Cardiac muscle cell (in vitro differentiated cells and primary cell): ENCODE measurements at regions not wholly inside any gene's neighbourhood (a gene's known extent, or its start where the extent isn't known, plus 50 kb on each side); places are given as distances from the start of the nearest gene placed in this dataset.

Experiments used
- DNase-seq, 2 donors: peaks; one replicate each; pipeline versions ENCODE4 v3.0.0 to v3.0.0-alpha.2; 2010 to 2017; ENCODE audit warnings: low read depth in 1 of 2, low spot score in 1 of 2
- H3K27ac ChIP-seq: fragments of 200-600 bp; sonication (generic); 2 replicates; pipeline ENCODE4 v1.5.1; 2016
- H3K27me3 ChIP-seq: fragments of 200-600 bp; sonication (generic); 2 replicates; pipeline ENCODE4 v1.6.0; 2016; ENCODE audit warnings: control low read depth
- H3K36me3 ChIP-seq: fragments of 200-600 bp; sonication (generic); 2 replicates; pipeline ENCODE4 v1.5.1; 2016; ENCODE audit warnings: control low read depth
- H3K4me1 ChIP-seq: fragments of 200-600 bp; sonication (generic); 2 replicates; pipeline ENCODE4 v1.8.1; 2017; ENCODE audit warnings: low read depth, mild to moderate bottlenecking, mixed run types
- H3K4me3 ChIP-seq: fragments of 200-600 bp; sonication (generic); 2 replicates; pipeline ENCODE4 v1.5.1; 2016; ENCODE audit warnings: mild to moderate bottlenecking
- H3K9me3 ChIP-seq: fragments of 200-600 bp; sonication (generic); 2 replicates; pipeline ENCODE4 v1.5.1; 2017; ENCODE audit warnings: low read depth, mild to moderate bottlenecking, control low read depth
- TF ChIP-seq, protein P1 (sequence below): IDR thresholded peaks from 2 replicates; pipeline ENCODE4 v1.5.1; 2012; ENCODE audit warnings: low read depth, mild to moderate bottlenecking, low read length

DNA sequence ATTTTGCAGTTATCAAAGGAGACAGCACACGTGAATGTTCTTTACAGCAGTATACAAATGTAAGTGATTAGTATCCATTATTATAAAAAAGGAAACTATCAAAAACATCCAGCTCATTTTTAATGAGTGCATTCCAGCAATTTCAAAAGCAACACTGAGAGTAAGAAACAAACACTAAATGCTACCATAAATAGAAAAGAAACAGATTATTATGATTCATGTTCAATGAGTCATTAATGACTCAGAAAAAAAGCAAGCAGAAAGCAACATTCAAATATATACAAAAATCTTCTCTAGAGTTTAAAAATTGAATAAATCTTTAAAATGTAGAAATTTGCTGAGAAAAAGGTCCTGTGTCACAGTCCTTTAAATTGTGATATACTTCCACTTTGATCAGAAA is 346.5 kb upstream of the FMR1 start:
- Histone ChIP-seq H3K4me1 (no peaks in the 10 kb centered on the region), H3K9me3 (no peaks in the 10 kb centered on the region), H3K27ac (no peak overlapping the region), H3K4me3 (no peak overlapping the region), H3K27me3 (no peaks in the 10 kb centered on the region), H3K36me3 (no peaks in the 10 kb centered on the region)
- TF ChIP-seq, protein P1, sequence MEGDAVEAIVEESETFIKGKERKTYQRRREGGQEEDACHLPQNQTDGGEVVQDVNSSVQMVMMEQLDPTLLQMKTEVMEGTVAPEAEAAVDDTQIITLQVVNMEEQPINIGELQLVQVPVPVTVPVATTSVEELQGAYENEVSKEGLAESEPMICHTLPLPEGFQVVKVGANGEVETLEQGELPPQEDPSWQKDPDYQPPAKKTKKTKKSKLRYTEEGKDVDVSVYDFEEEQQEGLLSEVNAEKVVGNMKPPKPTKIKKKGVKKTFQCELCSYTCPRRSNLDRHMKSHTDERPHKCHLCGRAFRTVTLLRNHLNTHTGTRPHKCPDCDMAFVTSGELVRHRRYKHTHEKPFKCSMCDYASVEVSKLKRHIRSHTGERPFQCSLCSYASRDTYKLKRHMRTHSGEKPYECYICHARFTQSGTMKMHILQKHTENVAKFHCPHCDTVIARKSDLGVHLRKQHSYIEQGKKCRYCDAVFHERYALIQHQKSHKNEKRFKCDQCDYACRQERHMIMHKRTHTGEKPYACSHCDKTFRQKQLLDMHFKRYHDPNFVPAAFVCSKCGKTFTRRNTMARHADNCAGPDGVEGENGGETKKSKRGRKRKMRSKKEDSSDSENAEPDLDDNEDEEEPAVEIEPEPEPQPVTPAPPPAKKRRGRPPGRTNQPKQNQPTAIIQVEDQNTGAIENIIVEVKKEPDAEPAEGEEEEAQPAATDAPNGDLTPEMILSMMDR, result no peak
- no peak for DNase-seq

DNA sequence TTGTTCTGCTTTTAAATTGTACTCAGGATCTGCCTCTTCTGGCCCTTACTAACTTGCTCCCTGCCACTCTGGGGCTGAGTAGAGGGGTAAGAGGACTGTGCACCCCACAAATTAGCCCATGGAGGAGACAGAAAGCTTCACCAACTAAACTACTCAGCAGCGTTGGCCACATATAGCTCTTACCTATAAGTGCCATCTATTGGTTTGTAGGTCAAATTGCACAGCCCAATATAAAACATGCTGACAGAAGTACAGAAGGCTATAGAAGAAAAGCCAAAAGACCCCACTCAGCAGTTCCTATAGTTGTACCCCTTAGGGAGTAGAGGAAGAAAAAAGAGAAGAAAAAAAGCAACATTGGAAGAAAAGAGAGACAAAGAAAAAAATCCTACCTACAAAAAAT is 341.2 kb upstream of the FMR1 start:
- DNase-seq, result peak in 1 of 2 donors; percentile 7
- Histone ChIP-seq H3K36me3 (no peaks in the 10 kb centered on the region), H3K9me3 (no peaks in the 10 kb centered on the region), H3K4me1 (no peaks in the 10 kb centered on the region), H3K4me3 (no peak overlapping the region), H3K27me3 (no peaks in the 10 kb centered on the region), H3K27ac (no peak overlapping the region)
- TF ChIP-seq, protein P1, result no peak

DNA sequence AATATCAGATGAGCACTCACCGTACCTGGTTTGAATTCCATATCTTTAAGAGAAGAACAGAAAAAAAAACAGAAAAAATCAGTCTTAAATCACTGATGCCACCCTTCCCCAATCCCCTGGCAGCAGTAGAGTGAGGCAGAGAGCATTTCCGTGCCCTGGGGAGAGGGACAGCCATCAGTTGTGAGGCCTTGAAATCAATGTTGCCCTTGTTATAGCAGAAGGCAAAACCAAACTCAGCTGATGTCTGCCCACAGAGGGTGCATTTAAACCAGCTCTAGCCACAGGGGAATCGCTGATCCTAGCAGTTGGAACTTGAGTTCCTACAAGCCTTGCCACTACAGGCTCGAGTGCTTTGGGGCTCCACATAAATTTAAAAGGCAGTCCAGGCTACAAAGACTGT is 338.5 kb upstream of the FMR1 start:
- Histone ChIP-seq H3K4me1 (no peaks in the 10 kb centered on the region), H3K4me3 (no peak overlapping the region), H3K36me3 (no peaks in the 10 kb centered on the region), H3K27me3 (no peaks in the 10 kb centered on the region), H3K9me3 (no peaks in the 10 kb centered on the region), H3K27ac (no peak overlapping the region)
- DNase-seq, result no peak
- TF ChIP-seq, protein P1, result no peak

DNA sequence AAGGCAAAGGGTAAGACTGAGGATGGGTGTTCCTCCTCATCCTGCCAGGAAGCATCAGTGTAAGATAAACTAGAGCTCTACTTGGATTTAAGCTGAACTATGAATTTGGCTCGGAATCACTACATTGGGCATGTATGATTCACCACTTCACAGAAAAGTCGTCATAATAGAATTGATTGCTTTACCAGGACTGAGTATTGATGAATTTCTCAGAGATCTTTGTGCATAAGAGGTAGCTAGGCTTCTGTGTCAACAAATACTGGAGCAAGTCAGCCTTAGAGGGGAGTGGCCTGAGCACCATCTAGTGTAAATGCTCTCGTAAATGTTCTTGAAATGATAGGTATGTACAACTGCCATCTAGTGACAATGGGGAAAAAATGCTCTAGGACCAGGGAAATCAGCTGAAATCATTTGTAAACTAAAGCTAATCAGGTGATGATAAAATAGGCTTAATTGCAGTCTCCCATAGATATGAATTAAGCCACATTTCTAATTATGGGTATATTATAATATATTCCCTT is 309.5 kb upstream of the FMR1 start:
- TF ChIP-seq, protein P1, result no peak
- Histone ChIP-seq H3K4me1 (no peaks in the 10 kb centered on the region), H3K36me3 (no peaks in the 10 kb centered on the region), H3K9me3 (no peaks in the 10 kb centered on the region), H3K27ac (no peak overlapping the region), H3K27me3 (no peaks in the 10 kb centered on the region), H3K4me3 (no peak overlapping the region)
- no peak for DNase-seq

DNA sequence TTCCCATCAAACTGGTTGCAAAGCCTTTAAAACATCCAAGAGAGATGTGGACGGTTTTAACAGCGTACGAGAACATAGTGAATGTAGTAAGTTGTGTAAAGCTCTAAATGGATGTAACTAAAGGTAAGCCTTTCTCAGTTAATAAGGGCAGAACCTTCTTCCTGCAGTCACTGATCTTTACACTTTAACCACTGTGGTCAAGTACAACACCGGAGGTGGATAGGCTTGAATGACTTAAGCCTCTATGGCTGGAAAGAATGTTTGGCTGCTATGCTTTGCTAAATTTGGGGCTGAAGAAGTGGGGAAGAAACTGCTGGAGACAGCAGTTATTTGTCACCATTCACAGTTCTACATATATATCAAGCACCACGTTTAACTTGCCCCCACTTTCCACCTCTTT is 285.1 kb upstream of the FMR1 start:
- H3K4me1 ChIP-seq, result no peaks in the 10 kb centered on the region
- DNase-seq, result no peak
- no peak overlapping the region for H3K4me3 ChIP-seq
- H3K27me3 ChIP-seq, result no peaks in the 10 kb centered on the region
- TF ChIP-seq, protein P1, result no peak
- no peak overlapping the region for H3K27ac ChIP-seq
- no peaks in the 10 kb centered on the region for H3K36me3 ChIP-seq
- no peaks in the 10 kb centered on the region for H3K9me3 ChIP-seq

DNA sequence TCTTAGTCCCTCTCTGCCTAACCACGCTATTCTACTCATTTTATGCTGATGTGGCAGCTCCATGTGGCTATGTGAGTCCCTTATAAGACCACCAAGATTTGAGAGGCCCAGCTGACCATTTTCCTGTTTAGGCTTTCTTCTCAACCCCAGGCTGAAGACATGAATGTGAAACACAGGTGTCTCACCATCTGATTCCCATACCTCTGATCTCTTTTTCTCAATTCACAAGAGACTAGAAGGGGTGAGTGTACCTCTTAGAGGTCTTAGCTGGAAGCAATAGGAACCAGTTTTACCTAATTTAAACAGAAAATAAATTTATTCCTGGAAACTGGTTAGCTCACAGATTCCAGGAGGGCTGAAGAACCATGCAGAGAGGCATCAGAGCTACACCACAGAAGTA is 276.5 kb upstream of the FMR1 start:
- no peak overlapping the region for H3K4me3 ChIP-seq

More for the DNA sequence above, 276.5 kb upstream of the FMR1 start:
- H3K27ac ChIP-seq, result no peak overlapping the region
- no peaks in the 10 kb centered on the region for H3K9me3 ChIP-seq
- TF ChIP-seq, protein P1, result no peak
- DNase-seq, result no peak
- H3K4me1 ChIP-seq, result no peaks in the 10 kb centered on the region
- H3K27me3 ChIP-seq, result no peaks in the 10 kb centered on the region
- H3K36me3 ChIP-seq, result no peaks in the 10 kb centered on the region
